Activated CD8-positive, alpha-beta T cell treated with anti-CD3 and anti-CD28 coated beads for 36 hours (primary cell): ENCODE measurements at regions not wholly inside any gene's neighbourhood (a gene's known extent, or its start where the extent isn't known, plus 50 kb on each side); places are given as distances from the start of the nearest gene placed in this dataset.

ENCODE experiments used
- ATAC-seq: fragments of 200-7000 bp; cut with Tn5 transposase; one replicate; pipeline ENCODE4 v1.10.0; 2021; ENCODE audit warnings: mild to moderate bottlenecking, moderate library complexity
- CTCF ChIA-PET: fragments of 350-600 bp; sonication (Branson Sonifier 250); formaldehyde crosslinking; loops from one replicate; lab custom pipeline; 2021; ENCODE audit warnings: antibody characterized with exemption; lab: Charles Lee
- POLR2A ChIA-PET: fragments of 350-600 bp; sonication (Branson Sonifier 250); formaldehyde crosslinking; loops from one replicate; lab custom pipeline; 2021; ENCODE audit warnings: antibody characterized with exemption; lab: Charles Lee
- DNase-seq: peaks from one replicate; pipeline ENCODE4 v3.0.0-alpha.2; 2020
- H3K27ac Mint-ChIP-seq: one replicate; pipeline ENCODE4 v1.8.0; 2021; ENCODE audit warnings: mild to moderate bottlenecking, mixed read lengths
- H3K27me3 Mint-ChIP-seq: one replicate; pipeline ENCODE4 v1.8.0; 2021; ENCODE audit warnings: mixed read lengths
- H3K36me3 Mint-ChIP-seq: one replicate; pipeline ENCODE4 v1.8.0; 2021; ENCODE audit warnings: low read depth, mixed read lengths
- H3K4me1 Mint-ChIP-seq: one replicate; pipeline ENCODE4 v1.8.0; 2021; ENCODE audit warnings: low read depth, mixed read lengths
- H3K4me3 Mint-ChIP-seq: one replicate; pipeline ENCODE4 v1.8.0; 2021; ENCODE audit warnings: mild to moderate bottlenecking, moderate library complexity, mixed read lengths
- H3K9me3 Mint-ChIP-seq: one replicate; pipeline ENCODE4 v1.8.0; 2021; ENCODE audit warnings: mixed read lengths
- intact Hi-C: fragments of 100-400 bp; cut with micrococcal nuclease; formaldehyde crosslinking; loops from one replicate; pipeline ENCODE4 v1.10.0; 2022
- TF ChIP-seq, protein P1 (sequence below): fragments of 200-600 bp; IDR thresholded peaks from one replicate; pipeline ENCODE4 v1.8.0; 2022; ENCODE audit warnings: antibody characterized with exemption, mild to moderate bottlenecking

DNA sequence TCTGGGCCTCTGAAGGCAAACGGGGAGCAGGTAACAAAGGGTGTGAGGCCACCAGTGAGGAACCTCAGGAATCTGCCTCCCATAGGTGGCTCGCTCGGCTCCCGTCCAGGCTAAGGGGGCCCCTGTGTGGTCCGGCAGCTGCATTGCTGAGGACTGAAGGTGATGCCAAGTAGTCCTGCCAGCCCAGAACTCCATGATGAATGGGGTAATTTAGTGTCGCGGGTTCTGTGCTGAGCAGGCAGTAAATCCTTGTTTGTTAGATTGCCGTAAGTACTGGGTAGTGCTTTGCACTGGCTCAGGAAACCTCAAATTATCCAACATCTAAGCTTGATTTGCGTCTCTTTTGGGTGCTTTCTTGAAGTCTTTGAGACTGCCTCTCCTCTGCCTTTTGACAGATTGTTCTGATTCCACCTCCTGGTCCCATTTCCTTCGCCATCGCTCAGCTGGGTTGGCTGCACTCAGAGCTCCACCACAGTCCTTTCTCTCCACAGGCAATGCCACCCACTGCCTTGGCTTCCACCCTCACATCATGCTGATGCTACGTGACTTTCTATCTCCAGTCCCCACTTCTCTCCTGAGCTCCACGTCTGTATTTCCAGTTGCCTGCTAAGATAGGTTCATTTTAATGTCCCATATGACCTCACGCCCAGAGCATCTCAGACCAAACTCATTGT, 392.0 kb downstream of the FUT8 start:
- Mint-ChIP-seq H3K36me3 (no peaks in the 10 kb centered on the region), H3K27me3 (no peaks in the 10 kb centered on the region), H3K9me3 (no peaks in the 10 kb centered on the region), H3K27ac (no peak overlapping the region), H3K4me1 (peaks cover 3% of the 10 kb centered on the region), H3K4me3 (no peak overlapping the region)
- ATAC-seq (no peak), DNase-seq (no peak)
- POLR2A ChIA-PET: interaction anchor here (0.7 kb wide), 2 partner anchors 52 to 146 kb away, joined by 3 read pairs; no protein-coding TSS in a partner anchor
- CTCF ChIA-PET: interaction anchor here (1.2 to 2.2 kb wide), 5 partner anchors 19 to 390 kb away, joined by 3 to 14 read pairs (median 5); no protein-coding TSS in a partner anchor
- intact Hi-C loops: no loop called here
- TF ChIP-seq, protein P1, sequence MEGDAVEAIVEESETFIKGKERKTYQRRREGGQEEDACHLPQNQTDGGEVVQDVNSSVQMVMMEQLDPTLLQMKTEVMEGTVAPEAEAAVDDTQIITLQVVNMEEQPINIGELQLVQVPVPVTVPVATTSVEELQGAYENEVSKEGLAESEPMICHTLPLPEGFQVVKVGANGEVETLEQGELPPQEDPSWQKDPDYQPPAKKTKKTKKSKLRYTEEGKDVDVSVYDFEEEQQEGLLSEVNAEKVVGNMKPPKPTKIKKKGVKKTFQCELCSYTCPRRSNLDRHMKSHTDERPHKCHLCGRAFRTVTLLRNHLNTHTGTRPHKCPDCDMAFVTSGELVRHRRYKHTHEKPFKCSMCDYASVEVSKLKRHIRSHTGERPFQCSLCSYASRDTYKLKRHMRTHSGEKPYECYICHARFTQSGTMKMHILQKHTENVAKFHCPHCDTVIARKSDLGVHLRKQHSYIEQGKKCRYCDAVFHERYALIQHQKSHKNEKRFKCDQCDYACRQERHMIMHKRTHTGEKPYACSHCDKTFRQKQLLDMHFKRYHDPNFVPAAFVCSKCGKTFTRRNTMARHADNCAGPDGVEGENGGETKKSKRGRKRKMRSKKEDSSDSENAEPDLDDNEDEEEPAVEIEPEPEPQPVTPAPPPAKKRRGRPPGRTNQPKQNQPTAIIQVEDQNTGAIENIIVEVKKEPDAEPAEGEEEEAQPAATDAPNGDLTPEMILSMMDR: no peak

DNA sequence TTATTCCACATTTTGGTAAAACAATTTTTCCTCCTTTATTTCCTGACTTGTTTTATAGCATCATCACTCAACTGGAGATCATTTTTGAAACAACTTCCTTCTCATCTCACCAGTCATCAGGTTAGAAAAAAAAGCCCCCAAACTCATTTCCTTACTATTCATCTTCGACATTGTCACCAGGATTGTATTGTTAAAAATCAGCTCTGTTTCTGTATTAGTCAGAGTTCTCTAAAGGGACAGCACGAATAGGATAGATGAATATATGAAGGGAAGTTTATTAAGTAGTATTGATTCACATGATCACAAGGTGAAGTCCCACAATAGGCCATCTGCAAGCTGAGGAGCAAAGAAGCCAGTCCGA, 392.6 kb downstream of the FUT8 start:
- POLR2A ChIA-PET: interaction anchor here (0.7 kb wide), 2 partner anchors 53 to 146 kb away, joined by 3 read pairs; no protein-coding TSS in a partner anchor
- Mint-ChIP-seq H3K4me1 (peaks cover 3% of the 10 kb centered on the region), H3K4me3 (no peak overlapping the region), H3K9me3 (no peaks in the 10 kb centered on the region), H3K36me3 (no peaks in the 10 kb centered on the region), H3K27ac (no peak overlapping the region), H3K27me3 (no peaks in the 10 kb centered on the region)
- peak; percentile 45 for ATAC-seq
- DNase-seq: no peak
- TF ChIP-seq, protein P1: no peak
- intact Hi-C loops: no loop called here
- CTCF ChIA-PET: interaction anchor here (1.5 to 2.2 kb wide), 3 partner anchors 18 to 390 kb away, joined by 3 to 14 read pairs (median 5); no protein-coding TSS in a partner anchor

DNA sequence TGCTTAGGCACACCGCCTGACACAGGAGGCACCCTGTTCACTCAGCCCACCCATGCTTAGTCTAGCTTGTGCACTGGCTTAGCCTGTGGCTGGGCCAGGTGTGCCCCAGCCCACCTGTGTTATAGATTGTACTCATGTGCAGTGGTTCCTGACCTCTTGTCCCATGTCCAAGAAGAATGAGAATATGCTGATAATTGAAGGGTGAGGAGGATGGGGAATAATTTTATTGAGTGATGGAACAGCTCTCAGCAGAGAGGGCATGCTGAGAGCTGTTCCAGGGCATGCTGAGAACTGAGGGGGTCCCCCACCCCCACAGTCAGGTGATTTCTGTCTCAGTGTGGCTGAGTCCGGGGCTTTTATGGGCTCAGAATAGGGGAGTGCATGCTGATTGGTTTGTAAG, 395.9 kb downstream of the FUT8 start:
- H3K27me3 Mint-ChIP-seq: no peaks in the 10 kb centered on the region
- no peak overlapping the region for H3K4me3 Mint-ChIP-seq
- H3K4me1 Mint-ChIP-seq: peaks cover 3% of the 10 kb centered on the region
- ATAC-seq (no peak), DNase-seq (no peak)
- CTCF ChIA-PET: interaction anchor here (9.2 kb wide), 1 partner anchor 16 kb away, joined by 88 read pairs; no protein-coding TSS in a partner anchor
- intact Hi-C loops: no loop called here
- no peaks in the 10 kb centered on the region for H3K9me3 Mint-ChIP-seq
- TF ChIP-seq, protein P1: no peak
- POLR2A ChIA-PET: no interaction called here
- no peaks in the 10 kb centered on the region for H3K36me3 Mint-ChIP-seq
- H3K27ac Mint-ChIP-seq: no peak overlapping the region

DNA sequence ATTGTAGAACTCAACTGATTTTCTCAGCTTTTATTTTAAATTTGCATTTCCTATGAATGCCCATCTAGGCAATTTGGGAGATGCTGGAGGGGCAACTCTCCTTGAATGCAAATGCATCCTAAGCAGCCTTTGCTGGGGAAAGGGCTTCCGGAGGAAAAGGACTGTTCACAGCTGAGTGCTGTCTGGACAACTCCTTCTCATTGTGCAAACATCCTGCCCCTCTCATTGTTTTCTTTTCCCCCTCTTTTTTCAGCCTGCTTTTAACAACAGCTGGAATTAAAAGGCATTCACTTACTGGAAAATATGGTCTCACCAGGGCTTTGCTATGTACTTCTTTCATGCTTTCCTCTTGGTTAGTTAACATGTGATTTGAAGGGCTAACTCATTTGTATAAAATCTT, 397.8 kb downstream of the FUT8 start:
- Mint-ChIP-seq H3K27ac (no peak overlapping the region), H3K27me3 (no peaks in the 10 kb centered on the region), H3K4me1 (no peaks in the 10 kb centered on the region), H3K36me3 (no peaks in the 10 kb centered on the region), H3K9me3 (no peaks in the 10 kb centered on the region), H3K4me3 (no peak overlapping the region)
- no peak for ATAC-seq
- POLR2A ChIA-PET: no interaction called here
- no peak for DNase-seq
- intact Hi-C loops: loop anchor here (10.0 kb wide), 1 partner anchor 224 kb away; no protein-coding TSS in a partner anchor
- TF ChIP-seq, protein P1: no peak
- CTCF ChIA-PET: interaction anchor here (1.0 to 9.2 kb wide), 2 partner anchors 14 to 505 kb away, joined by 3 to 88 read pairs; no protein-coding TSS in a partner anchor

DNA sequence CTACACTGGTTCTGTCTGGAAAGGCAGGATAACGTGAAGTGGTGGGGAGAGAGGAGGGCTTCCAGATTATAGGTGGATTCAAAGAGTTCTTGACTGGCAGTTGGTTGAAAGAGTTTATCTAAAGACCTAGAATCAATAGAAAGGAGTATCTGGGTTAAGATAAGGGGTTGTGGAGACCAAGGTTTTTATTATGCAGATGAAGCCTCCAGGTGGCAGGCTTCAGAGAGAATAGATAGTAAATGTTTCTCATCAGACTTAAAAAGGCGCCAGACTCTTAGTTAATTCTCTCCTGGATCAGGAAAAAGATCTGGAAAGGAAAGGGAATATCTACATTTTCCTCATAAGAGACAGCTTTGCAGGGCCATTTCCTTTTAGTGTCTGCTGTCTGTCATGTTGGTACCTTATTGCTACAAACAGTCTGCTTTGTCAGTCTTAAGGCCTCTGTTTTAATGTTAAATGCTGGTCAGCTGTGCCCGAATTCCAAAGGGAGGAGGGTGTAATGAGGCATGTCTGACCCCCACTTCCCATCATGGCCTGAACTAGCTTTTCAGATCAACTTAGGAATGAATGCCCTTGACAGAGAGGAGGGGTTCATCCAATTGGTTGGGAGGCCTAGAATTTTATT, 401.3 kb downstream of the FUT8 start:
- TF ChIP-seq, protein P1: no peak

More for the DNA sequence above, 401.3 kb downstream of the FUT8 start:
- Mint-ChIP-seq H3K27ac (no peak overlapping the region), H3K4me3 (no peak overlapping the region), H3K4me1 (no peaks in the 10 kb centered on the region), H3K36me3 (no peaks in the 10 kb centered on the region), H3K9me3 (no peaks in the 10 kb centered on the region), H3K27me3 (no peaks in the 10 kb centered on the region)
- DNase-seq (no peak), ATAC-seq (no peak)
- intact Hi-C loops: loop anchor here (10.0 kb wide), 1 partner anchor 221 kb away; no protein-coding TSS in a partner anchor
- ChIA-PET POLR2A (no interaction called here), CTCF (interaction anchor here (1.2 to 9.2 kb wide), 3 partner anchors 11 to 399 kb away, joined by 3 to 88 read pairs (median 4); no protein-coding TSS in a partner anchor)
